HG03378 (cell line): ENCODE measurements at regions not wholly inside any gene's neighbourhood (a gene's known extent, or its start where the extent isn't known, plus 50 kb on each side); places are given as distances from the start of the nearest gene placed in this dataset.
A peak's percentile ranks its signal among the peaks of the same experiment; 100 is the strongest.
"Not testable (repeated sequence)": the region's sequence is repeated elsewhere in the genome, so short reads cannot be mapped to it uniquely, and the experiment has no call there.

Source experiments
- ATAC-seq: cut with Tn5 transposase; IDR thresholded peaks from one replicate; pipeline ENCODE4 v1.9.1; 2021; ENCODE audit warnings: mild to moderate bottlenecking, moderate library complexity; ENCODE audit not compliant: unreplicated experiment

GRCh38 chr3:193946945-193947344 is 189.0 kb upstream of the HES1 start:
- no peak for ATAC-seq

GRCh38 chr3:193947596-193947995 is 188.4 kb upstream of the HES1 start:
- ATAC-seq: no peak

- ATAC-seq: no peak
Measured at GRCh38 chr3:193948459-193948858, 187.5 kb upstream of the HES1 start.

GRCh38 chr3:193951859-193952258 is 184.1 kb upstream of the HES1 start:
- ATAC-seq: no peak

GRCh38 chr3:193954752-193955151 is 181.2 kb upstream of the HES1 start:
- no peak for ATAC-seq

- ATAC-seq: no peak
Measured at GRCh38 chr3:193955719-193956118, 180.2 kb upstream of the HES1 start.

GRCh38 chr3:193959861-193960260 is 176.1 kb upstream of the HES1 start:
- ATAC-seq: no peak

- no peak for ATAC-seq
Measured at GRCh38 chr3:193960487-193961274, 175.3 kb upstream of the HES1 start.

- no peak for ATAC-seq
Measured at GRCh38 chr3:193962986-193963685, 172.8 kb upstream of the HES1 start.

GRCh38 chr3:193963808-193964516 is 172.0 kb upstream of the HES1 start:
- ATAC-seq: peak; percentile 98

- no peak for ATAC-seq
Measured at GRCh38 chr3:193964517-193964880, 171.4 kb upstream of the HES1 start.

GRCh38 chr3:193968380-193968974 is 167.5 kb upstream of the HES1 start:
- ATAC-seq: no peak

- ATAC-seq: not testable (repeated sequence)
Measured at GRCh38 chr3:193970131-193970772, 165.7 kb upstream of the HES1 start.

GRCh38 chr3:193970773-193971206 is 165.2 kb upstream of the HES1 start:
- peak; percentile 37 for ATAC-seq

- peak; percentile 77 for ATAC-seq
Measured at GRCh38 chr3:193971261-193971751, 164.6 kb upstream of the HES1 start.

- no peak for ATAC-seq
Measured at GRCh38 chr3:193971966-193972365, 164.0 kb upstream of the HES1 start.

- ATAC-seq: no peak
Measured at GRCh38 chr3:193972832-193973231, 163.1 kb upstream of the HES1 start.

GRCh38 chr3:193974191-193974652 is 161.7 kb upstream of the HES1 start:
- ATAC-seq: no peak

GRCh38 chr3:193974671-193975535 is 161.0 kb upstream of the HES1 start:
- ATAC-seq: no peak

- ATAC-seq: no peak
Measured at GRCh38 chr3:193977622-193978021, 158.3 kb upstream of the HES1 start.
